MCF 10A (cell line): ENCODE measurements at regions not wholly inside any gene's neighbourhood (a gene's known extent, or its start where the extent isn't known, plus 50 kb on each side); places are given as distances from the start of the nearest gene placed in this dataset.

Experiments used
- BruUV-seq: library from RNA; stranded (reverse); fragments of 400-500 nt; replicated peaks from 2 replicates; lab custom pipeline; 2021; lab: Mats Ljungman, UMichigan
- CTCF ChIA-PET: fragments of 300-600 bp; sonication (Branson Sonifier 250); formaldehyde crosslinking; extraction: SDS; loops from one replicate; lab custom pipeline; 2021; ENCODE audit warnings: antibody characterized with exemption, inconsistent platforms; lab: Yijun Ruan, JAX
- POLR2A ChIA-PET: fragments of 300-600, 350-650 bp; sonication (Branson Sonifier 250); formaldehyde crosslinking; extraction: SDS; loops from one replicate; lab custom pipeline; 2020; ENCODE audit warnings: antibody characterized with exemption, inconsistent platforms; lab: Yijun Ruan, JAX
- DNase-seq: peaks from one replicate; pipeline ENCODE4 v3.0.0-alpha.2; 2018; ENCODE audit not compliant: unreplicated experiment
- H3K27ac Mint-ChIP-seq: one replicate; pipeline ENCODE4 v1.8.0; 2022; ENCODE audit warnings: mild to moderate bottlenecking, low read depth, mixed read lengths; ENCODE audit not compliant: unreplicated experiment
- H3K27me3 Mint-ChIP-seq: one replicate; pipeline ENCODE4 v1.8.0; 2022; ENCODE audit warnings: mixed read lengths; ENCODE audit not compliant: insufficient read depth, unreplicated experiment
- H3K36me3 Mint-ChIP-seq: one replicate; pipeline ENCODE4 v1.8.0; 2022; ENCODE audit warnings: mild to moderate bottlenecking, moderate library complexity, mixed read lengths; ENCODE audit not compliant: insufficient read depth, unreplicated experiment
- H3K4me1 Mint-ChIP-seq: one replicate; pipeline ENCODE4 v1.8.0; 2022; ENCODE audit warnings: mixed read lengths; ENCODE audit not compliant: insufficient read depth, unreplicated experiment
- H3K4me3 Mint-ChIP-seq: one replicate; pipeline ENCODE4 v1.8.0; 2022; ENCODE audit warnings: mild to moderate bottlenecking, moderate library complexity, mixed read lengths; ENCODE audit not compliant: unreplicated experiment
- H3K9me3 Mint-ChIP-seq: one replicate; pipeline ENCODE4 v1.8.0; 2022; ENCODE audit warnings: mixed read lengths; ENCODE audit not compliant: unreplicated experiment
- CTCF ChIP-seq: fragments of 200-600 bp; IDR thresholded peaks from one replicate; pipeline ENCODE4 v1.8.0; 2022; ENCODE audit warnings: antibody characterized with exemption, mild to moderate bottlenecking; ENCODE audit not compliant: unreplicated experiment
- intact Hi-C: fragments of 100-400 bp; cut with micrococcal nuclease; formaldehyde crosslinking; loops from 2 replicates; pipeline ENCODE4 v1.14.1; 2022

- Mint-ChIP-seq H3K27ac (no peak overlapping the region), H3K4me3 (no peak overlapping the region), H3K27me3 (no peaks in the 10 kb centered on the region), H3K36me3 (peaks cover 13% of the 10 kb centered on the region), H3K9me3 (peaks cover 16% of the 10 kb centered on the region), H3K4me1 (no peaks in the 10 kb centered on the region)
- TF ChIP-seq CTCF = no peak
- ChIA-PET POLR2A (no interaction called here), CTCF (no interaction called here)
- intact Hi-C loops = no loop called here
- no TSS peak for BruUV-seq
- DNase-seq = no peak
Measured at GRCh38 chr4:184940500-184940899, 77.8 kb upstream of the HELT start.

- intact Hi-C loops = no loop called here
- peaks cover 16% of the 10 kb centered on the region for H3K9me3 Mint-ChIP-seq
- CTCF ChIA-PET = interaction anchor here (0.8 kb wide), 1 partner anchor 33 kb away, joined by 3 read pairs; no protein-coding TSS in a partner anchor
Measured at GRCh38 chr4:184941671-184942418, 76.4 kb upstream of the HELT start.

GRCh38 chr4:184942444-184943425 is 75.6 kb upstream of the HELT start:
- Mint-ChIP-seq H3K4me1 (no peaks in the 10 kb centered on the region), H3K9me3 (peaks cover 16% of the 10 kb centered on the region), H3K4me3 (no peak overlapping the region), H3K27me3 (peaks cover 18% of the 10 kb centered on the region), H3K27ac (no peak overlapping the region), H3K36me3 (peaks cover 13% of the 10 kb centered on the region)
- intact Hi-C loops = no loop called here
- ChIA-PET POLR2A (no interaction called here), CTCF (no interaction called here)
- no peak for TF ChIP-seq CTCF
- no peak for DNase-seq
- no TSS peak for BruUV-seq

More at GRCh38 chr4:184941671-184942418, 76.4 kb upstream of the HELT start:
- no peak for DNase-seq
- Mint-ChIP-seq H3K36me3 (peaks cover 13% of the 10 kb centered on the region), H3K4me1 (no peaks in the 10 kb centered on the region), H3K4me3 (no peak overlapping the region), H3K27me3 (peaks cover 9% of the 10 kb centered on the region), H3K27ac (no peak overlapping the region)
- POLR2A ChIA-PET = no interaction called here
- no TSS peak for BruUV-seq
- no peak for TF ChIP-seq CTCF

- peaks cover 43% of the 10 kb centered on the region for H3K27me3 Mint-ChIP-seq
- no TSS peak for BruUV-seq
- H3K9me3 Mint-ChIP-seq = no peaks in the 10 kb centered on the region
- no peak overlapping the region for H3K4me3 Mint-ChIP-seq
- intact Hi-C loops = no loop called here
- H3K36me3 Mint-ChIP-seq = no peaks in the 10 kb centered on the region
- TF ChIP-seq CTCF = no peak
- POLR2A ChIA-PET = interaction anchor here (0.6 kb wide), 1 partner anchor 61 kb away, joined by 3 read pairs; no protein-coding TSS in a partner anchor
- CTCF ChIA-PET = interaction anchor here (0.6 to 1.1 kb wide), 2 partner anchors 13 to 57 kb away, joined by 3 to 4 read pairs; no protein-coding TSS in a partner anchor
- H3K27ac Mint-ChIP-seq = no peak overlapping the region
- DNase-seq = no peak
- no peaks in the 10 kb centered on the region for H3K4me1 Mint-ChIP-seq
Measured at GRCh38 chr4:184949020-184949419, 69.3 kb upstream of the HELT start.
